ENCODE measurements at regions not wholly inside any gene's neighbourhood (a gene's known extent, or its start where the extent isn't known, plus 50 kb on each side); places are given as distances from the start of the nearest gene placed in this dataset.
"Not testable (repeated sequence)": the region's sequence is repeated elsewhere in the genome, so short reads cannot be mapped to it uniquely, and the experiment has no call there.

GRCh38 chr4:93888308-93888707, 59.8 kb downstream of the ATOH1 start:
- no peak for FAIRE-seq

DNA sequence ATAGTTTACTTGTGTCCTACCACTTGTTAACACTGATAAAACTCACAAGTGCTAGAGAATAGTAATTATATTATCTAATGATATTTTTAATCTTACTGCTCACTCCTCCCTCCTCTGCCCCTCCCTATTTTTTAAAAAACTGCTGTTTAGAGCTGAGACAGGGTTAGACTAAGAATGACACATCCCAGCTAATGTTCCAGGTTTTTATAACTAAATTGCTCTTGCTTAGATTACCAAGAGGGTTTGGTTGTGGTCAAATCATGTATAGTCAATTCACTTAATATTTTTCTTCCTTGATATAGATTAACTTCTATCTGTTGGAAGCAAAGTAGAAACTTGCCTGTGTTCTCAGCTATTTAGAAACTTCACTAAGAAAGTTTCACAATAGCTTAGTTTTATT, 60.2 kb downstream of the ATOH1 start:
- no peak for FAIRE-seq

GRCh38 chr4:93891244-93891643, 62.7 kb downstream of the ATOH1 start:
- FAIRE-seq = no peak

DNA sequence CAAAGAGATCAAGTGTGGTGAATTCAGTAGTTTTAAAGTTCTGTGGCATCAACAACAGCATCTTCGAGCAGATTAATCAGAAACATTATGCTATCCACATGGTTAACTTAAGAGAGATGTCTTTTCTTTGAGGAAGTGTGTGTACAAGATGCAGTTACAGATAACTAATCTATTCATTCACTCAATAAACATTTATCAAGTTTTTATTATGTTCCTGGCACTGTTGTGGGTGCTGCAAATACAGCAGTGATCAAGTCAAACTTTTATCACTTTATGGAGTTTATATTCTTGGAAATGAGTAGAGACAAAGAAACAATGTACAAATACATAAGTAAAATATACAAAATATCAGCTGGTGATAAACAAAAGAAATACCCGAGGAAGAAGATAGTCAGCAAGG, 66.4 kb downstream of the ATOH1 start:
- no peak for FAIRE-seq

DNA sequence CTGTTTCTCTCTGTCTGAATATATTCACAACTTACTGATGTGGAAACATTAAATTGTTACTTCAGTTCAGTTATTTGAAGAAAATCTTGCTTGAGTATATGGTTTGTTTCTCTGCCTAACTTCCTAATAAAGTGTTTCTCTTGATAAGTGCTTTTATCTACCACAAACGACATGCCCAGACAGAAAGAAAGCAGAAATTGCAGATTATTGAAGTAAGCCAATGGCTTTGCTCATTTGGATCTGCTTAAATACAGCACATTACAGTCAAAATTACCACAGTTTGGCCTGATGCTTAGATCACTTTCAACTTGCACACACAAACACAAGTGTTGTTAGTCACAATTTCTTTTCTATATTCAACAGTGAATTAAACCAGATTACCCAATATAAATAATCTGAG, 68.0 kb downstream of the ATOH1 start:
- no peak for FAIRE-seq

GRCh38 chr4:93897559-93897958, 69.0 kb downstream of the ATOH1 start:
- FAIRE-seq = no peak

GRCh38 chr4:93908778-93909177, 80.2 kb downstream of the ATOH1 start:
- no peak for FAIRE-seq

GRCh38 chr4:93911671-93912070, 83.1 kb downstream of the ATOH1 start:
- FAIRE-seq = no peak

DNA sequence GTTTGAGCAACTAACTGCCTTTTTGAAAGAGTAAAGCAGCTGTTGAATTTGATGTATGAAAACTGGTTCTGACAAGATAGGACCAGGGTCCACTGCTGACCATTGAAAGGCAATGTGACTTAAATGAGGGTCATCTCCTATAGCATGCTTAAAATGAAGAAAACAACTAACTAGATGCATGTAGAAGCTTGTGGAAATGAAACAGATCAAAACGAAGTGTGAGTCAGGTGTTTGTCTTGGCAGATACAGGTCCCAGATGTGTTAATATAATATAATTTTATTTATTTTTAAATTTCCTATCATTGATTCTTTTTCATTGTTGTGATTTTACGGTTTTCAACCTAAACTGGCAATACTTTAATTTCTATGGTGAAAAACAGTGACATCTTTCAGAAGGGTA, 83.6 kb downstream of the ATOH1 start:
- FAIRE-seq = no peak

- FAIRE-seq = no peak
Measured at GRCh38 chr4:93918856-93919255, 90.3 kb downstream of the ATOH1 start.

DNA sequence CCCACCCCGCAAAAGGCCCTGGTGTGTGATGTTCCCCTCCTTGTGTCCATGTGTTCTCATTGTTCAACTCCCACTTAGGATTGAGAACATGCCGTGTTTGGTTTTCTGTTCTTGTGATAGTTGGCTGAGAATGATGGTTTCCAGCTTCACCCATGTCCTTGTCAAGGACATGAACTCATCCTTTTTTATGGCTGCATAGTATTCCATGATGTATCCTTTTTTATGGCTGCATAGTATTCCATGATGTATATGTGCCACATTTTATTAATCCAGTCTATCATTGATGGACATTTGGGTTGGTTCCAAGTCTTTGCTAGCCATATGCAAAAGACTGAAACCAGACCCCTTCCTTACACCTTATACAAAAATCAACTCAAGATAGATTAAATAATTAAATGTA, 95.0 kb downstream of the ATOH1 start:
- FAIRE-seq = not testable (repeated sequence)

GRCh38 chr4:93947286-93947685, 118.7 kb downstream of the ATOH1 start:
- FAIRE-seq = no peak

- not testable (repeated sequence) for FAIRE-seq
Measured at GRCh38 chr4:93950239-93950638, 121.7 kb downstream of the ATOH1 start.

GRCh38 chr4:93957186-93957585, 128.6 kb downstream of the ATOH1 start:
- no peak for FAIRE-seq

DNA sequence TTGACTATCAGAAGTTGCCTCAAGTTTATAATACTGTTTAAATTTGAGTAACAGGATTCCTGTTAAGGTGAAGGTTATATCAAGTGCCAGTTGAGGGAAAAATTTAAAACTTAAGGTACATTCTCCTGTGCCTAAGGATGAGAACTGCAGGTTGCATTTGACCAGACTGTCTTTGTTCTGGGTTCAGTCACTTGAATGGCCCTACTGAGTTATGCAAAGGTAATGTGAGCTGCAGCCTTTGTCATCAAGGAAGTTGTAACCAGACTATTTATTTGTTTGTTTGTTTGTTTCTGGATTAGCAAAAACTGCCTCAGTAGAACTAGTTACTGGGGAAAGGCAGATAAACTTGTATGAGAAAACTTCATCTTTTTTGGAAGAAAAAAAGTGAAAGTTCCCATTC, 131.9 kb downstream of the ATOH1 start:
- FAIRE-seq = no peak

GRCh38 chr4:93960916-93961315, 132.4 kb downstream of the ATOH1 start:
- FAIRE-seq = no peak

GRCh38 chr4:93981594-93981993, 153.0 kb downstream of the ATOH1 start:
- no peak for FAIRE-seq

DNA sequence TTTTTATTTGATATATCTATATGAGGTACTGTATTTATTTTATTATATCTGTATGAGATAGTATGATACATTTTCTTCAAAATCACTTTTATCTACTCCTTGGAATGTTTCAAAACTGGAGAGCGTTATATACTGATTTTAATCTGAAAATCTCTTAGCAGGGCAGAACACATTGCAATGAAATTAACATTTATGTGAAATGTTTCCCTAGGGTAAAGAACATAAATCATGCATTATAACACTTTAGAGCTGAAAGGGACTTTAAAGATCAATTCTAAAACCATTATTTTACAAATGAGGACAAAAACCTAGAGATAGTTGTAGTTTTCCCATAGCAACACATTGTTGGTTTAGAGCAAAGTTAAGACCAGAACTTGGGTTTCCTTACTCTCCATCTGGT, 153.7 kb downstream of the ATOH1 start:
- no peak for FAIRE-seq

DNA sequence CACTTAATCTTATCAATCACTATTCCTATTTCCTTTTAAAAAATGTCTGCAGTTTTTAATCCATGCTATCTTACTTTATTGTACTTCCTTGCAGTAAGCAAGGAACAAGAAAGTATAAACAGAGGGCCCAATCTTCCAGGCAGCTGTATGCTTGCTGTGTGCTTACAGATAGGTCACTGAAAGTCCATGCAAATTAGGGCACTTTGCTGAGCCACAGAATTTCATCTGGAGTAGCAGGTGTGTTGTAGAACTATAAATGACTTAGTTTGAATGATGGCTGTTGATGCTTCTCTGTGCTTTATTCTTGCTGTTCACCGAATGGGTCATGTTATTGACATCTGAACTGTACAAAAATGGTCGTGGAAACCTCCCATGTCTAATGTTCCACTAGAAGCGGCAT, 154.6 kb downstream of the ATOH1 start:
- no peak for FAIRE-seq

DNA sequence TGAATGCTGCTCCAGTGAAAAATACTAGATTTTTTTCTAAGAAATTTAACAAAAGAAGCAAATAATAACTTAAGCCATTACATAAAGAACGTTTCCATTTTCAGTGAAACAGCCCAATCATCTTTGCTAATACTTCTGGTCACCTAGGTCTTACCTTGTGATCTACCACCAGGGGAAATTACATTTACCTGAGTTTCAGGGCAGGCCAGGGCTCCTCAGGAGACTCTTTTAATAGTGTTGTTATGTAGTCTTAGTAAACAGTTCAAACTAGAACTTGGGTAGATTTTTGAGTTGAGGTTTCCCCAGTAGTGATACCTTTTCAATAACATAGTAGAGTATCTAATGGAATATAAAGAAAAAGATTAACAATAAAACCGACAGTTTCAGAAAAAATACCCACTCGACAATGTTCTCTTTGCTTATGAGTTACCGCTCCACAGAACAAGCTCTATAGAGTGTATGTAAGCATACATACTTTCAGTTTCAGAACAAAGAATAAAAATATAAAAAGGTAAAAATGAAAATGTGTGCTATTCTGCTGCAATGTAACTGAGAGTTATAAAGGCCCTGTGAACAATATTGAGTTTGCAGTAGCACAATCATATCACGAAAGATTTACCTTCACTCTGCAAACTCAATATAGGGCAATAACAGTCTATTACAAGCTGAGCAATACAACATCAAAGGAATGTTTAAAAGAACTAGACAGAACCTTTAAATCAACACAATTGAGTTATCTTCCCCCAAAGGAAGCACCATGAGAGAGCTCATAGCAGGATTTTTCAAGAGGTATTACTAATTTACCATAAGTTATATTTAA, 165.8 kb downstream of the ATOH1 start:
- no peak for FAIRE-seq

DNA sequence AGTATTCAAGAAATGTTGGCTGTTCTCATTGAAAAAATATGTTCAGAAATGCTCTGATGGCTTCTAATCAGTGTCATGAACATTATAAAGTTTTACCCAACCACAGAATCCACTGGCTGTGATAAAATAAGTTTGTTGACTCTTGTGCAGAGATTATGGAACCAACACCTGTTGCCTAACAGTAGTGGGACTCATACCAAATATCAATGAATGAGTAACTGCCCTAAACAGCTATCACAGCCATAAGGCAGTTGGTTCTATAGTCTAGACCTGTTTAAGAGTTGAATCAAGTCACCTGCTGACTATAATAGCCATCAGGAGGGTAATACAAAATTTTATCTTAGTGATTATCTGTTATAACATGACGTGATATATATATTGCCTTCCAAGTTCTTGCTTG, 168.3 kb downstream of the ATOH1 start:
- no peak for FAIRE-seq

GRCh38 chr4:94000559-94000958, 172.0 kb downstream of the ATOH1 start:
- FAIRE-seq = no peak

- FAIRE-seq = no peak
Measured at GRCh38 chr4:94006932-94007331, 178.4 kb downstream of the ATOH1 start.

DNA sequence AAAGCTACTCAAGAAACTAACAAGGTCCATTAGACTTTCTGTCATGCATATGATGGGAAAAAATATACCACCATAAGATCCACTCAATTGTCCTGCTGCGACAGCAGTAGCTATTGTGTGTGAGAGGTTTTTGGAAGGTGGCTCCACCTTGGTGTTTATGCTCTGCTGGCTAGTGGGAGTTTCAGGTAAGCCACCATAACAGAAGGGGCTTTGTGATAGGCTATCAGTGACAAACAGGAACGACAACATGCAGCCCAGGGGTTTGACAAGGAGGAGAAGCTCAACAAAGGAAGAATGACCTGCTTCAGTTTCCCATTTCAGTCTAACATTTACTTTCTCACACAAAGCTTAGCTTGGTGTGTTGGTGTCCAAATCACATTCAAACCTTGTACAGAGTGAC, 182.6 kb downstream of the ATOH1 start:
- no peak for FAIRE-seq

DNA sequence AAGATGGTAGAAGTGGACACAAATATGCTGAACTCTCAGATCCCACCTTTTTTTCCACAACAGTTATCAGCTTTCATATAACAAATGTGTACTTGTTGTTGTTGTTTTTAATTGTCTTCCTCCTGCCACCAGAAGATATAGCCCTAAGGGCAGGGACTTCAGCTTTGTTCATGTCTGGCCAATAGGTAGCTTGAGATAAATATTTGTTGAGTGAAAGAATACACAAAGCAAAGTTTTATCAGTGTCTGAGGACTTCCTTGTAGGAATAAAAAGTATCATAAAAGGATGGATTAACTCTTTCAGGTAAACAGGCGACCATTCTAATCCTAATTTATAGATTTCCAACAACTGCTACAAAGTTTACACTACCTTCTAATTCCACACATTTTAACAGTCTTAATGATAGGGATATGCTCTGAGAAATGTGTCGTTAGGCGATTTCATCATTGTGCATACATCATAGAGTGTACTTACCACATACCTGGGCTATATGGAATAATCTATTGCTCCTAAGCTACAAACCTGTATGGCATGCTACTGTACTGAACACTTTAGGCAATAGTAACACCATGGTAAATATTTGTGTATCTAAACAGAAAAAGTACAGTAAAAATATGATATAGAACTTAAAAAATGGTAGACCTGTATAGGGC, 186.1 kb downstream of the ATOH1 start:
- FAIRE-seq = no peak
